ENCODE measurements at regions not wholly inside any gene's neighbourhood (a gene's known extent, or its start where the extent isn't known, plus 50 kb on each side); places are given as distances from the start of the nearest gene placed in this dataset.

DNA sequence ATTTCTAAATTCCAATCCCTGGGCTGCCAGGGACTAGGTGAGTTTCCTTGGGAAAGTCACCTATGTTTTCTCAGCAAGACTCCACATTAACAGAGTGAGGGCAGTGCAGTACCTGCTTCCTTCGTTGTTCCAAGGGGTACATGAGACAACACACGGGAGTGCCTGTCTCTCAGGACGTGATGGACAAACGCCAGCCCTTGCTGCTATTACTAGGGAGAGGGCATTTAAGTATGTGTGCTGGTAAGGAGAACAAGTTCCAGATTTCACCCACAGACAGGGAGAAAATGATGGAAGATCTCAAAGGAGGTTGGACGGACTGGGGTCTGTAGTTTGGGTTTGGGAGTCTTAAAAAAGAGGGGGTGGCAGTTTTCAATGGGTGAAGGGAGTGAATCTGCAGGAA lies 195.7 kb downstream of the HERPUD2 start:
- TF ChIP-seq, protein P1, sequence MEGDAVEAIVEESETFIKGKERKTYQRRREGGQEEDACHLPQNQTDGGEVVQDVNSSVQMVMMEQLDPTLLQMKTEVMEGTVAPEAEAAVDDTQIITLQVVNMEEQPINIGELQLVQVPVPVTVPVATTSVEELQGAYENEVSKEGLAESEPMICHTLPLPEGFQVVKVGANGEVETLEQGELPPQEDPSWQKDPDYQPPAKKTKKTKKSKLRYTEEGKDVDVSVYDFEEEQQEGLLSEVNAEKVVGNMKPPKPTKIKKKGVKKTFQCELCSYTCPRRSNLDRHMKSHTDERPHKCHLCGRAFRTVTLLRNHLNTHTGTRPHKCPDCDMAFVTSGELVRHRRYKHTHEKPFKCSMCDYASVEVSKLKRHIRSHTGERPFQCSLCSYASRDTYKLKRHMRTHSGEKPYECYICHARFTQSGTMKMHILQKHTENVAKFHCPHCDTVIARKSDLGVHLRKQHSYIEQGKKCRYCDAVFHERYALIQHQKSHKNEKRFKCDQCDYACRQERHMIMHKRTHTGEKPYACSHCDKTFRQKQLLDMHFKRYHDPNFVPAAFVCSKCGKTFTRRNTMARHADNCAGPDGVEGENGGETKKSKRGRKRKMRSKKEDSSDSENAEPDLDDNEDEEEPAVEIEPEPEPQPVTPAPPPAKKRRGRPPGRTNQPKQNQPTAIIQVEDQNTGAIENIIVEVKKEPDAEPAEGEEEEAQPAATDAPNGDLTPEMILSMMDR (IDR thresholded peaks at IDR 0.05; ENCODE audit: unreplicated experiment) = no peak
- BruUV-seq (replicated peaks) = no TSS peak
- intact Hi-C loops (cut with micrococcal nuclease; ENCODE audit: unreplicated experiment) = no loop called here
- no peaks in the 10 kb centered on the region for H3K9me3 Mint-ChIP-seq (ENCODE audit: low read depth, unreplicated experiment)
- H3K36me3 Mint-ChIP-seq (ENCODE audit: insufficient read depth, unreplicated experiment) = no peaks in the 10 kb centered on the region
- H3K4me3 Mint-ChIP-seq (ENCODE audit: low read depth, unreplicated experiment) = no peak overlapping the region
- CTCF ChIA-PET = interaction anchor here (0.6 kb wide), 1 partner anchor 18 kb away, joined by 3 read pairs; no protein-coding TSS in a partner anchor
- H3K27me3 Mint-ChIP-seq (ENCODE audit: unreplicated experiment) = peaks cover 54% of the 10 kb centered on the region
- H3K4me1 Mint-ChIP-seq (ENCODE audit: low read depth, unreplicated experiment) = no peaks in the 10 kb centered on the region
- no peak for DNase-seq
- H3K27ac Mint-ChIP-seq (ENCODE audit: unreplicated experiment) = no peak overlapping the region

DNA sequence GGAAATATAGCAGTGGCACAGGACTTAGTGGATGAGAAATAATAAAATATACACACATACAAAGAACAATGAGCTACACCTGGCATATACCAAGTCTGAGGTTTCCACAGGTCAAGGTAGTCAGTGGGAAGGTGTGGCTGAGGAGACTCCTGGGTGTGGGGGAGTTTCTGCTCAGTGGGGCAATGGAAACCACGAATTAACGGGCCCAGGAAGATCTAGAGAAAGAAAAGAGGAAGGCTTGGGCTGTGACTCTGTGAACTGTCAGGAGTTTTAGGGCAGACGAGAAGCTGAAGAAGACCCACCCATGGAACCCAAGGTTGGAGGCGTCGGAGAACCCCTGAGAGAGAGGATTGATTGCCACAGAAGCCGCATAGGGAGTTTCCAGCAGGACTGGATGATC lies 196.5 kb downstream of the HERPUD2 start:
- intact Hi-C loops (cut with micrococcal nuclease; ENCODE audit: unreplicated experiment) = no loop called here
- Mint-ChIP-seq H3K9me3 (ENCODE audit: low read depth, unreplicated experiment) (no peaks in the 10 kb centered on the region), H3K4me3 (ENCODE audit: low read depth, unreplicated experiment) (no peak overlapping the region), H3K27me3 (ENCODE audit: unreplicated experiment) (peaks cover 54% of the 10 kb centered on the region), H3K4me1 (ENCODE audit: low read depth, unreplicated experiment) (no peaks in the 10 kb centered on the region), H3K36me3 (ENCODE audit: insufficient read depth, unreplicated experiment) (no peaks in the 10 kb centered on the region), H3K27ac (ENCODE audit: unreplicated experiment) (no peak overlapping the region)
- TF ChIP-seq, protein P1 (IDR thresholded peaks at IDR 0.05; ENCODE audit: unreplicated experiment) = no peak
- no peak for DNase-seq
- CTCF ChIA-PET = no interaction called here
- no TSS peak for BruUV-seq (replicated peaks)

DNA sequence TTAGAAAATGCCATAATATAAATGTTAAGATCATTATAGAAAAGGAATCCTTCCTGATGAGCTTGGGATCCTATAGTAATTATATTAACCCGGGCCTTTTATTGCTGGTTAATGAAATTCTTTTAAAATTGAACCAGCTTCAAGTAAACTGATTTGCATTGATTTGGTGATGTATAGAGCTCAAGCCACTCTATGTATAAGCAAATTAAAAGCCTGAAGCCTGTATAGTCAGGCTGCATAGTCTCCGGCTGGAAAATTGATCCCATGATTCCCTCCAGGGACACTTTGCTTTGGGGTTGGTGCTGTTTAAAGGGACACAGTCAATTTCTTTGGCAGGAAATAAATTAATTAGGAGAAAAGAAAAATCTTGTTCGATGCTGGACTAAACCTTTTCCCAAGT lies 199.1 kb downstream of the HERPUD2 start:
- CTCF ChIA-PET = no interaction called here
- Mint-ChIP-seq H3K27ac (ENCODE audit: unreplicated experiment) (no peak overlapping the region), H3K4me3 (ENCODE audit: low read depth, unreplicated experiment) (no peak overlapping the region), H3K9me3 (ENCODE audit: low read depth, unreplicated experiment) (no peaks in the 10 kb centered on the region), H3K27me3 (ENCODE audit: unreplicated experiment) (peaks cover 54% of the 10 kb centered on the region), H3K36me3 (ENCODE audit: insufficient read depth, unreplicated experiment) (no peaks in the 10 kb centered on the region), H3K4me1 (ENCODE audit: low read depth, unreplicated experiment) (no peaks in the 10 kb centered on the region)
- no TSS peak for BruUV-seq (replicated peaks)
- DNase-seq = no peak
- intact Hi-C loops (cut with micrococcal nuclease; ENCODE audit: unreplicated experiment) = no loop called here
- TF ChIP-seq, protein P1 (IDR thresholded peaks at IDR 0.05; ENCODE audit: unreplicated experiment) = no peak

DNA sequence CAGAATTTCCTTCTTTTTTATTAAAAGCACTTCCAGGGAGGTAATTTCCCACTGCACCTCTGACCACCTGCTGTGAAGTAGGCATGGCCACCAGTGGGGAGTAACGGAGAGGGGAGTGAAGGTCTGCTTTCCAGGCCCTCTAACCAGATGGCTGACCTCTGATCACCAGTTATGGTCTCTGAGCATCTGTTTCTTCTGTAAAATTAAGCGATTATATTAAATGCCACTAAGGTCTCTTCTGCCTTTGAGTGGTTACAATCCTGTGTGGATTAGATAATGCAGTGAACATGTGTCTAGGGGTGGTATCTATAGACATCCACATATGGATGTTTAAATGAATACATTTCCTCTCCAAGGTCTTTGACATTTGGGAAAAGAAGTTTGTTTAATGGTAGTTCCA lies 199.6 kb downstream of the HERPUD2 start:
- TF ChIP-seq, protein P1 (IDR thresholded peaks at IDR 0.05; ENCODE audit: unreplicated experiment) = no peak
- no peaks in the 10 kb centered on the region for H3K4me1 Mint-ChIP-seq (ENCODE audit: low read depth, unreplicated experiment)
- no peak overlapping the region for H3K4me3 Mint-ChIP-seq (ENCODE audit: low read depth, unreplicated experiment)
- intact Hi-C loops (cut with micrococcal nuclease; ENCODE audit: unreplicated experiment) = no loop called here
- no TSS peak for BruUV-seq (replicated peaks)
- CTCF ChIA-PET = no interaction called here
- no peaks in the 10 kb centered on the region for H3K9me3 Mint-ChIP-seq (ENCODE audit: low read depth, unreplicated experiment)
- H3K27ac Mint-ChIP-seq (ENCODE audit: unreplicated experiment) = no peak overlapping the region
- H3K36me3 Mint-ChIP-seq (ENCODE audit: insufficient read depth, unreplicated experiment) = no peaks in the 10 kb centered on the region
- H3K27me3 Mint-ChIP-seq (ENCODE audit: unreplicated experiment) = peaks cover 52% of the 10 kb centered on the region
- no peak for DNase-seq

DNA sequence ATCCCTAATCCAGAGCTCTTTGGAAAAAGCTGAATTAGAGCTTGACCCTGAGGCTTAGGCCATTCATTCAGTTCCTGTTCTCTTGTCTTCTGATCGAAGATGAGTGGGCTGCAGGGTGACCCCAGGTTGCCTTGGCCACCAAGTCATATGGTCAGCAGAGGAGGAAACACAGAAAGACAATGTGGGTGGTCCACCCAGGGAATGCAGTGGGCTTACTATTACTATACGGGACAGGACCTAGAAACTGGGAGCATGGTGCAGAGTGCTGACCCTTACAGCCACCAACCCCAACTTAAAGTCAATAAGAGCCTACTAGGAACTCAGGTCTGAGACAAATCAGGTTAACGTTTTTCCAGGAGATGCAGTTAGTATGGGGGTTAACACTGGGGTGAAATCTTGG lies 200.5 kb downstream of the HERPUD2 start:
- H3K27me3 Mint-ChIP-seq (ENCODE audit: unreplicated experiment) = peaks cover 43% of the 10 kb centered on the region
- TF ChIP-seq, protein P1 (IDR thresholded peaks at IDR 0.05; ENCODE audit: unreplicated experiment) = no peak
- no peaks in the 10 kb centered on the region for H3K4me1 Mint-ChIP-seq (ENCODE audit: low read depth, unreplicated experiment)
- no peak overlapping the region for H3K27ac Mint-ChIP-seq (ENCODE audit: unreplicated experiment)
- CTCF ChIA-PET = no interaction called here
- H3K4me3 Mint-ChIP-seq (ENCODE audit: low read depth, unreplicated experiment) = no peak overlapping the region
- no peaks in the 10 kb centered on the region for H3K36me3 Mint-ChIP-seq (ENCODE audit: insufficient read depth, unreplicated experiment)
- no peaks in the 10 kb centered on the region for H3K9me3 Mint-ChIP-seq (ENCODE audit: low read depth, unreplicated experiment)
- no peak for DNase-seq
- BruUV-seq (replicated peaks) = no TSS peak
- intact Hi-C loops (cut with micrococcal nuclease; ENCODE audit: unreplicated experiment) = no loop called here
